GM19025 (cell line): ENCODE measurements at regions not wholly inside any gene's neighbourhood (a gene's known extent, or its start where the extent isn't known, plus 50 kb on each side); places are given as distances from the start of the nearest gene placed in this dataset.

Source experiments
- ATAC-seq: cut with Tn5 transposase; IDR thresholded peaks from one replicate; pipeline ENCODE4 v1.9.1; 2021; ENCODE audit warnings: mild to moderate bottlenecking, low read depth, moderate library complexity; ENCODE audit not compliant: unreplicated experiment

DNA sequence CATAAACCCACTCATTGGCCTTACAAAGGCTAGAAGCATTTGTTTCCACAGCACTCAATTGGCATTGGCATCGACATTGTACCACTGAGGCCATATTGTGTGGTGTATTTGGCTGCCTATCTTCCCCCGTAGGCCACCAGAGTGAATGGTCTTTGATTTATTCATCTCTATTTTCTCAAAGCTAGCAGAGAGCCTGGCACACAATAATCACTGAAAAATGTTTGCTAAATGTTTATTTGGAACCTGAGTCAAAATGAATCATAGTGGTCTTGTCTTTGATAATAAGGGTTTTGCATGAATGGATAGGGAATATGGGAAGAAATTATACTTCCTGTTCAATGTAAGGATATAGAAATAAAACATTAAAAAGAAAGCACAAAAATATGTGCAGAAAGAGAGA is 107.3 kb upstream of the SLC8A1 start:
- no peak for ATAC-seq

DNA sequence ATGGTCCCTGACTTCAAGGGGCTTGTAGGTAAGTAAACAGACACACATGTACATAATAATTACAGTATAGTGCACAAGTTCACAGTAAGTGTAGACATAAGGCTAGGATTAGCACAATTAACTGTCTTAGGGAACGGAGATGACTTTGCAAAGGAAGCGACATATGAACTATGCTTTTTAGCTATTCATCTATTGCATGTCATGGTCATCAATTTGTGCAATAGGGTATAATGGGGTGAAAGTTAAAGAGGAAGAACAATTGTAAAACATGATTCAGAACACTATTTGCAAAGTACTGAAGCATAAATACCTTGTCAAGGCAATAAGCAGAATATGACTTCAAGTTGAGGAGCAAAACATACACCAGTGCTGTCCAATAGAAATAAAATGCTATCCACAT is 112.3 kb upstream of the SLC8A1 start:
- no peak for ATAC-seq

DNA sequence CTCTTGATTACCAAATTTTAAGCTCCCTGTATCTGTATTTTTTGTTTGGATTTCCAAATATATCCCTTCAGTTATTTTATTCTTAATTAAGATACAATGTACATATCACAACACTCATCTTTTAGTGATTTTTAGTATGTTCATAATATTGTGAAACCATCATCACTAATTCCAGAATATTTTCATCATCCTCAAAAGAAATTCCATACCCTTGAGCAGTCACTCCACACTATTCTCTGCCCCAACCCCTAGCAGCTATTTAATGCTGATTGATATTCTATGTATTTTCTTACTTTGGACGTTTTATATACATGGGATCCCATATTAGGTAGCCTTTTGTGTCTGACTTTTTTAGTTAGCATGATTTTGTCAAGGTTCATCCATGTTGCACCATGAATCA is 127.4 kb upstream of the SLC8A1 start:
- ATAC-seq, result no peak

DNA sequence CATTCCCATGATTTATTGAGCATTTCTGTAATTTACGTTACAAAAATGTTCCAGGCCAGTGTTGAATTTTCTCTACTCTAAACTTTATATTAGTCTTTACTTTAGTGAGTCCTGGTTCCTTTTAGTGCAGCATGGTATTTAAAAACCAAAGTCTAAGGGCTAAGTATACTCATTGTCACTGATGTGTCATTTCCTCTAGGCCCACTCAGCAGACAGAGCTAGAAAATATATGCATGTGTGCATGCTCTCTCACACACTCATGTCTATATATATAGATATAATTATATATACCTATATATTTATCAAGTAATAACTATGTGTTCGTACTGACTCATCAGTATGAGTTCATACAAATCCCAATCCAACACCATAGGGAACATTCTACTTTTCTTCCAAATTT is 132.5 kb upstream of the SLC8A1 start:
- ATAC-seq, result no peak

DNA sequence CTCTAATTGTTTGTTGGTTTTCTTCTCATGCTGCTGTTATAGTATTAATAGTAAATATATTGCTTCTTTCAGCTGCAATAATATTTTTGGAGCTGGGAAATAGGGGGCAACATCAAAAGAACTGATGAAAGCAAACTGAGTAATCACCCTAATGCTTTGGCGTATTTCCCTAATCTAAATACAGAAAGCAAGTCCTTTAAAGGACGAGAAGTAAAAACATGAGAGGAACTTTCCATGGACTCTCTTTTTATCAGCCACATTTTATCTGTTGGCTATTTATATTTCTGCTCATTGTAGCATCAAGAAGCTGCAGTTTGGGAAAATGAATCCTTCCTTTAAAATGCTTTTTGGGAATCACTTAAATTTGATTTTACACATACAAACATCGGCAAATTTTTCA is 139.9 kb upstream of the SLC8A1 start:
- no peak for ATAC-seq

DNA sequence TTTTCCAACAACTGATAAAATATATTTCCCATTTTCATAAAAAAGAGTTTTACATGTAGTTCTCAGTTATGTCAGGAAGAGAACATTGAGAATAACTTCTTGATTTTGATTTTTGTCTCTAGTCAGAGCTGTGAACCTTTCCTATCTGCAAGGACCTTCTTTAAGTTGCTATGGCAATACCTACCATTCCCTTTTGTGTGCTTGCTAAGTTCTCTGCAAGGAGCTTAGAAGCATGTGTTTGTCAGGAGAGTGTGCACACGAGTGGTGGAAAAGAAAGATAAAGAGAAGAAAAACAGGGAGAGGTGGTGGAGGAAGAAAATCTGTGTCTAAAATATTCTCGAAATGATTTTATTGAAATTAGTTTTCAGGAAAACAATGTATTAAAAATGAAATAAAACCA is 140.3 kb upstream of the SLC8A1 start:
- ATAC-seq, result no peak

DNA sequence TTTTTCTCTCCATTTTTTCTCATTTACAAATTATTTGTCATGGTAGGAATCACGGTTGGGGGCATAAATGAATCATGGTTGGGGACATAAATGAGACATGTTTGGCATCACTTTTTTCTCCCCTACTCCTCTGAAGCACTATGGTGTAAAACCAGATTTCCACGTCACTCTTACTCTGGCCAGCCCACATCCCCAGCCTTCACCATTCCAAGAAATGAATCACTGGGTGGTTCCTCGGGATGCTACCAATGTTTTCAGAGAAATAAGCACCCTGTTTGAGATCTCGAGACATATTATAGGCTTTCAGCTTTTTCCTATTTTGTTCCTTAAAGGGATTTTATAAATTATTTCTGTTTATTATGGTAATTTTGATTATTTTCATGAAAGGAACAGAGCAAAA is 155.0 kb upstream of the SLC8A1 start:
- ATAC-seq, result no peak

DNA sequence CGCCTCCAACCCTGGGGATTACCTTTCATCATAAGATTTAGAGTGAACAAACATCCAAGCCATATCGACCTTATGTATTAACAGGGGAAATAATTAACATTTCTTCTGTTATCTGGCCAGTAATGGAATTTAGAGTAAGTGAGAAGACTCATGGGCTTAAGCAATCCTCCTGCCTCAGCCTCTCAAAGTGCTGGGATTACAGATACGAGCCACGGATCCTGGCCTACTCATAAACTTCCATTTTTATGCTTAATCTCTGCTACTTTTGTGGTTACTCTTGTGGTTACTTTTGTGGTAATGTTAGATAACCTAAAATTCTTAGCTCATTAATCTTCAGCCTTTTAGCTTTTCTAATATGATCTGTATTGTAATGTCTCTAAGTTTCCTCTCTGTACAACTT is 159.3 kb upstream of the SLC8A1 start:
- ATAC-seq, result no peak

DNA sequence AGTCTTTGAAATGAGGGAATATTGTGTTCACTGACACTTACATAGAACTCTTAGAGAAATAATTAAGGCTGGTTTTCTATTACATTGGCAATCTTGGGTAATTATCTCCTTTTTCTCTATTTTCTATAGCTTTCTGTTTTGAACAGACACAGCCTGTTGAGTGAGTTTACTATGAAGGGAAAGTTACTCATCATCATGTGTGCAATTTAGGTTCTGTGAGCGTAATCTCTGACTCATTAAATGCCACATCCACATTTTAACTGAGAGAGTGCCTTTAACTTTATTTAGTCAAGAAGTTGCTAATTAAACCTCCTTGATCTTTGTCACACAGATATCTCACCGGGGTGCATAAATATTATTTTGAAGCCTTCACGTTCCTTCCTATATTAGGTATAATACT is 174.0 kb upstream of the SLC8A1 start:
- no peak for ATAC-seq

DNA sequence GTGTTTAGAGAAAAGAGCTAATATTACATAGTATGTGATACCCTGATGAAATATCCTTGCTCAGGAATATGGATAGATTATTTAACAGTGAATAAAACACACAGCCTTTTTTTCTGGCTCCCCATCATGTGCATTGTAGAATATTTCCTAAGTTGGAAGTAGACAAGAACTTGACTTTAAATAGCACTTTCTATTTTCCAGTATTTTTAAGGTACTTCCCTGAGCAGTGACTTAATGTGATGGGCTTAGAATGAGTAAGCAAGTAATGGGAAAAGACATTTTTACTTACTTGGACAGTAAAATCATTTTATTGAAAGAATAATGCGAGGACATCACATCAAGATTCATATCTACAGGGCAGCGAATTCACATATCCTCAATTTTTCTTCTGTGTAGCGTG is 176.7 kb upstream of the SLC8A1 start:
- ATAC-seq, result no peak

DNA sequence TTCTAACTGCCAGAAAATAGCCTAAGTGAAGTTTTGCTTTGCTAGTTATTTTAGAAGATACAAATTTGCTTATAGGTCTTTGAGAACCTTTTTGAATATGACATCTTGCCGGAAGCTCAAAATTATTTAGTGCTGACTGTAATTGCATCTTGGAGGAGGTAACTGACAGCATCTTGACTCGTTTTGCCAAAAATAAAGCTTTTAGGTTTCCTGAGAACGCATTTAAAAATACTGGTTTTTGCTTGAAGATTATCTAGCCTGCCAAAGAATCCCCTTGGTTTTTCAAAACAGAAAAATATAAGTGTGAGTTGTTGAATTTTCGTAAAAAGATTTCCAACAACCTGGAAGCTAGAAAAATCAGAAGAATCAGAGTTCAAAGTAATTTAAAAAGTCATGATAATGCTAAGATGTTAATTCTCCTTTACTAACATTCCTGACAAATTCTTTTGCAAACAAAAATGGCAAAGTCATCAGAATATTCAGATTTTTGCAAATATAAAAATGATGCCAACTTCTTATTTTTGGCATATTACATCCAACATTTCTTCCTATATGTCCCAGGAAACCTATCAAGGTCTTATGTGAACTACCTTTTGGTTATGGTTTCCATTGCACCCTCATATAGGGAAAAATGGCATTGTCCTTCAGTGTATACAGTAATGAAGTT is 178.0 kb upstream of the SLC8A1 start:
- no peak for ATAC-seq

DNA sequence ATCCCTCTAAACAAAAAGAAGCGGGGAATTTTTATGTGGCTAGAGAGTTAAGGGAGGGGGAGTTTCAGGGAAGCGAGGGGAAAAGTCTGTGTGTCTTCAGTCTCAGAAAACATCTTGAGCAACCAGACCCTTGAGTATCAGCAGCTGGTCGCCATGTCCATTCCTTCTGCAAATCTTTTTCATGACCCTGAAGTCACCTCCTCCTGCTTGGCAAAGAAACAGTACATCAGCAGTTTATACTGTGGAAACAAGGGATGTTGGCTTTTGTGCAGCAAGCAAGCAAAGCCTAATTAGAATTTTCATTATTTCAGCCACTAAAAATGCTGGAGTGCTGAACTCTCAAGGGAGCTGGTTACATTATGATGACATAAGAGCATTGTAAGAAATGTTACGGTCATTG is 187.4 kb upstream of the SLC8A1 start:
- no peak for ATAC-seq

DNA sequence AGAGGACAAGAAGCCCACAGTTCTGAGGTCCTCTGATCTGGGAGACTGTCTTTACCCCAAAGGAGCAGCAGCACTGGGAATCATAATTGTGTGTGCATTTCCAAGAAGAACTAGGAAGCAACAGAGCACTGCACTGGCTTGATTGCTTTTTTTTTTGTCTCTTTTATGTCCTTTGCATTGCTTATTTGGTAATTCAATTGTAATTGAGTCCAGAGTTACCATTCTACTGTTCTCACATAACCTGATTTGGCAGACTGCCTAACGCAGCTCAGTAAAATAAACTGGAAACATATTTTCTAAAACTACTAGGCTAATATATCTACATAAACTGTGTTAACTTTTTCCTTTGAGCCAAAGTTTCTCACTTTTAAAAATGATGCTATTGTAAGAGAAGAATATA is 190.3 kb upstream of the SLC8A1 start:
- ATAC-seq, result no peak

DNA sequence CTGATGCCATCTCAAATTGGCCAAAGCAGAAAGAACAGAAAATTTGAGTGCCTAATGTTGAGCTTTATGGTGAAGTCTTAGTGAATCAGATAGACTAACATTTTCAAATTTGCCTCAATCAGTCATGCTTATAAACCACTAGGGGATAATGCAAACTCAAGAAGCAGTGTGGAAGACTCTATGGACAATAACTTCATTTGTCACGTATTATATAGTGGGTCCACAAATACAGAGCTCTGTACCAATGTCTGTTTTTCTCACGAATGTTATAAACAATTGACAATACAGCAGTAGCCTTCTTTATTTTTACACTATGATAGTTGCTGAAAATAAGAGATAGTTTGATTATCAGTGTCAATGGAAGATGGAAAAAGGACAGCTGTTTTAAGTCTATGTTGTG is 190.8 kb upstream of the SLC8A1 start:
- no peak for ATAC-seq

DNA sequence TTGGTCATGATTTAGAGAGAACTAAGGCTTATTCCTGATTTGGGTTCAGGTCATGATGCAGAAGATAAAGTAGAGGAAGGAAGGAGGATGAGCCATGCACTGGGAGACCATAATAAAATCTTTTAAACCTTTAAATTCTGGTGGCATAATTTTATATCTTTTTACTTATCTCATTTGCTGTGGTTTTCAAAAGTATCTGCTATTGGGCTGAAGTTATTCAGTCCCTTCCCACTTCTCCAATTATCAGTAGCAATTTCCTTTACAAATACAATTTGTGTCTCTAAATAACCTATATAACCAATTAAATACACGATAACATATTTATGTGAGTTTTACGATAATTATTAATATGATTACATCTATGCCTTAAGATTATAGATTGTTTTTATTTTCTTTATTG is 194.8 kb upstream of the SLC8A1 start:
- ATAC-seq, result no peak

DNA sequence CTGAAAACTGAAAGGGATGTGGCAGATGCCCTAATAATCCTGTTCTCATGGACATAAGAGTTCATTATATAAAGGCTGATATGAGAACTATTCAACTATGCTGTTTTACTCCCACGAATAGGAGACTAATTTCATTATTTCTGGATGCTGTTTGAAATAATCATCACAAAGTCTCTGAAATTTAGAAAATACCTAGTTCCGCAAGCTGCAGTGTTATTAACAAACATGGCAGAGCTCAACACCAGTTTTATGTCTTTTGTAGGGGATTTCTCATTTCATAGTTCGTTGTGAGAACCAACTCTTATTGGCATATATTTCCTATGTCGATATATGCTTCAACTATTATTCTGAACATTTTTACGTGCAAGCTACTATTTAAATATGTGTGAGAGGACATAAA is 200.3 kb upstream of the SLC8A1 start:
- ATAC-seq, result no peak

DNA sequence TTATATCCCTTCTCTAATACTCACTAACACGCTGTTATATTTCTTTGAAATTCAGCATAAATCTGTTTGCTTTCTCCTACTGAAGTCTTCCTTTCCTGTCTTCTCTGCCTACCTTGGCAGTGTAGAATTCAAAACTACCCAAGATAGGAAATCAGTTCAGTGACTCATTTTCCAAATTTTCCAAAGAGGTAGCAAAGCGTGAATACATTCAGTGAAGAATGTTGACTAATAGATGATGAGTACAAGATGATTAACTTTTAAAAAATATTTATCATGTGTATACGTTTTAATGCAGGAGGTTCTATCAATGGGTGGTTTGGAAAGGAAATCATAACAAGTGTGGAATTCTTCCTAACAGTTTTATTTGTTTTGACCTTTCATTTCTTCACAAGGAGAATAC is 201.9 kb upstream of the SLC8A1 start:
- ATAC-seq, result no peak

DNA sequence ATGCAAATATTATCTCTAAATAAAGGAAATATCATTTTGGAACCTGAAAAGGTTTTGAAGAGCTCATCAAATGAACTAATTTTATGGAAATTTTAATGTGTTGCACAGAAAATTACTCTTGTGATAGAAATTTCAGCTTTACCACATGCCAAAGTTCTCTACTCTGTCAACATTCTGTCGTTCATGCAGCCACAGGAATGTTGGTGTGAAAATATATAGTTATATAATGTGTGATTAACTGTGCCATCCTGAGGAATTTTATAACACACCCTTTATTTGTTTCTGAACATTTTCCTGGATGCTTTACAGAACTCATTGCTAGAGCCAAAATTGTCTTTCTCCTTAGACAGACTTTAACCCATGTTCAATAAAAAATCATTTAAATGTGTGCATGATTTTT is 202.5 kb upstream of the SLC8A1 start:
- no peak for ATAC-seq

DNA sequence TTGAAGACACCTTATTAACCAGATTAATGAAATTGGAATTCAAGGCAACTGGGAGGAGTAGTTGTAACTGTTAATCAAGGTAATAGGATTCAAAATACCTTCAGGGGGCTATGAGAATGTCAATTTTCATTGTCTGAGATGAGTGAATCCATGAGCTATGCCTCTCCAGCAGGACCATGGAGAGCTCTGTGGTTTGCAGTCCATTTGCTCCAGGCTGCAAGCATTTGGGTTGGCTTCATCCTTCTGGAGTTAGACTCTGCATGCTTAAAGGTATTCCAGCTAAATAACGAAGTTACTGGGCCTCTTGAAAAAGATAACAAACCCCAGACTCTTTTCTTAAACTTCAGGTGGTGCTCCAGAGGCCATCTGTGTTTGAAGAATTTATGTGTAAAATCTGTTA is 207.1 kb upstream of the SLC8A1 start:
- ATAC-seq, result no peak

DNA sequence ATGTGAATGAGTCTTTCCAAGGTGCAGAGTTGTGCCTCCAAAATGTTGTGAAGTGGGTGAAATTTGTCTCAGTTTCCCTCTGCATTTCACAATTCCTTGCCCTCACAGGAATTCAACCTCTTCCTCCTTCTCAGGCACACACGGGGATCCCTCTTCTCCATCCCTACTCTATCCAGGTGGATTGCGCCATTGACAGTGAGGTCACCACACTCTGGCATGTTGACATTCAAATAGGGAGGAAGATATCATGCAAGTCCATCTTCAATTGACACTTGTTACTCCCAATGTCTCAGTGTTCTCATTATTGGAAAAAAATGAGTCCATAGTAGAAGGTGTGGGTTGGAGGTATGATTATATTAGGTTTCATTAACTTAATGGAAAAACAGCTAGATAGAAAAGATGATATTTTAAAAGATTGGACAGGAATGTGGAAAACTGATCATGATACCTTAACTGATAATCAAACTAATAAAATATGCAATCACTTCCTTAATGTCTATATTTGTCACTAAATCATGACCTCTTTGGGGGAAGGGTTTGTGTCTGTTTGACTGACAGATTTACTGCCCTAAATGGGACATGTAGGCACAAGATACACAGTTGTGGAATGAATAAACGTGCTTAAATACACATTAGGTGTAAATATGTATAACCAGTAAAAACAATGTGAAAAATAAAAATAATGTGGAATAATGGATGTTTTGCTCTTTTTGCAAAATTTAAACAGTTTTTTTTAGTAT is 213.8 kb upstream of the SLC8A1 start:
- ATAC-seq, result no peak

DNA sequence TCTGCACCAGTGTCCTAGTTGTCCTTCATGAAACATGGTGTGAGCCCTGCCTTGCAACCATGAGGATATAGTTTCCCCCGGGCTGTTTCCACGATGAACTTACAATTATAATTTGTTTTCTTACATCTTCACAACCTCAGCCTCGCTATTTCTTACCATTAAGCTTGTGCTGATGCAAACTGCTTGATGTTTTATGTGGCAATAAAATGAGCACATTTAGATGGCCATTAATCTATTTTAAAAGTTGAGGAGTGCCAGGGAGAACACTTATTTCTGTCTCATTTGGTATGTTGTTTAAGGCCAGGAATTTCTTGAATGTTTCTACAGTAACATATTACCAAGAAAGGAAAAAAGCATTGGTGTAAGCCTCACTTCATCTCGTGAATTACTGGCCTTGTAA is 214.5 kb upstream of the SLC8A1 start:
- ATAC-seq, result no peak

DNA sequence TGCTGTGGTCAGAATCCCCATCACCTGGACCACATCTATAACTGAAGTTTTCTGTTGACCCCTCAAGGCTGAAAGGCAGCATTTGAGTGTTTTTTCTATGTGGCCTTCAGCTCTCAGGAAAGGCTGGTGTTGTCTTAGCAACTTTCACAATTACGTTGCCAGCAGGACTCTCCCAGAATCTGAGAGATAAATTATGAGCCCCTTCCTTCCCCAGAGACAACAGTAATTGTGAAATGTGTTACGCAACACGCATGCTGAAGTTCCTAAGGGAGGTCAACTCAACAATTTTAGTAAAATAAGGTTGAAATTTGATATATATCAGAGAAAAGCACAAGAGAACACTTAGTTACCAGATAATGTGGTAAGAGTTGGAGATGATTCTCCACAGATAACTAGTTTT is 216.5 kb upstream of the SLC8A1 start:
- ATAC-seq, result no peak
